K562 (cell line): ENCODE measurements at regions not wholly inside any gene's neighbourhood (a gene's known extent, or its start where the extent isn't known, plus 50 kb on each side); places are given as distances from the start of the nearest gene placed in this dataset.

Source experiments
- ATAC-seq: fragments of 200-7000 bp; cut with Tn5 transposase; 3 replicates; pipeline ENCODE4 v1.9.1; 2020; ENCODE audit warnings: moderate library complexity
- BruUV-seq: library from RNA; stranded (reverse); fragments of 400-500 nt; replicated peaks from 2 replicates; lab custom pipeline; 2021; lab: Mats Ljungman, UMichigan
- CTCF ChIA-PET: fragments of 300-600 bp; formaldehyde crosslinking; extraction: SDS; loops from one replicate; lab custom pipeline; 2021; ENCODE audit warnings: low intra/inter-chr PET ratio; lab: Yijun Ruan, JAX
- POLR2A ChIA-PET: fragments of 300-600, 350-650 bp; sonication (Branson Sonifier 250); formaldehyde crosslinking; extraction: SDS; loops from one replicate; lab custom pipeline; 2021; ENCODE audit warnings: antibody characterized with exemption, inconsistent platforms; lab: Yijun Ruan, JAX
- DNase-seq, 4 experiments: peaks; one replicate each; pipeline versions ENCODE4 v3.0.0 to v3.0.0-alpha.2; 2011 to 2018; ENCODE audit warnings: low spot score in 3 of 4, mixed read lengths in 3 of 4; ENCODE audit errors: extremely low read depth in 1 of 4
- FAIRE-seq: peaks from 2 replicates; lab custom pipeline; 2011; peaks lifted over from hg19 to GRCh38; lab: Jason Lieb, UNC
- H2AFZ ChIP-seq: 2 replicates; pipeline ENCODE4 v1.6.0; 2011; ENCODE audit warnings: low read depth, low read length, control low read depth, inconsistent platforms
- H3K27ac ChIP-seq: fragments of 200-600 bp; 3 replicates; pipeline ENCODE4 v1.8.0; 2011; ENCODE audit warnings: low read depth, mild to moderate bottlenecking, control low read depth, inconsistent platforms, low read length, moderate library complexity, mixed read lengths; ENCODE audit errors: extremely low read depth
- H3K27me3 ChIP-seq, 2 experiments: fragments of 300-600 bp in 1 of 2; 2 replicates in 1 of 2; 3 replicates in 1 of 2; pipeline versions ENCODE4 v1.6.0 to v1.8.0; 2011; ENCODE audit warnings: inconsistent platforms in 2 of 2, low read length in 2 of 2, mild to moderate bottlenecking in 1 of 2, mixed read lengths in 1 of 2, moderate library complexity in 1 of 2; ENCODE audit not compliant: control insufficient read depth in 2 of 2, insufficient read depth in 2 of 2
- H3K36me3 ChIP-seq: fragments of 300-600 bp; 3 replicates; pipeline ENCODE4 v1.8.0; 2011; ENCODE audit warnings: mild to moderate bottlenecking, low read length, inconsistent platforms; ENCODE audit not compliant: control insufficient read depth, insufficient read depth
- H3K4me1 ChIP-seq, 2 experiments: fragments of 200-600 bp in 1 of 2; replicated peaks in 1 of 2; 2 replicates in 1 of 2; 3 replicates in 1 of 2; pipeline versions ENCODE4 v1.5.1 to v1.8.0; 2011; ENCODE audit warnings: inconsistent platforms in 2 of 2, low read length in 2 of 2, mild to moderate bottlenecking in 1 of 2, mixed read lengths in 1 of 2, moderate library complexity in 1 of 2; ENCODE audit not compliant: control insufficient read depth in 2 of 2, insufficient read depth in 2 of 2
- H3K4me2 ChIP-seq: 2 replicates; pipeline ENCODE4 v1.6.1; 2011; ENCODE audit warnings: low read length, control low read depth, inconsistent platforms, mixed read lengths; ENCODE audit not compliant: insufficient read depth
- H3K4me3 ChIP-seq: fragments of 200-600 bp; sonication (generic), shearing (Covaris generic); 2 replicates; pipeline ENCODE4 v1.5.1; 2016; ENCODE audit warnings: control low read depth, inconsistent platforms
- H3K79me2 ChIP-seq: fragments of 200-600 bp; 3 replicates; pipeline ENCODE4 v1.8.0; 2011; ENCODE audit warnings: low read length, inconsistent platforms; ENCODE audit not compliant: control insufficient read depth, insufficient read depth
- H3K9ac ChIP-seq, 2 experiments: 2 replicates each; pipeline versions ENCODE4 v1.6.0 to v1.6.1; 2011; ENCODE audit warnings: low read depth in 2 of 2, low read length in 2 of 2, control low read depth in 1 of 2, inconsistent platforms in 1 of 2, mild to moderate bottlenecking in 1 of 2, mixed read lengths in 1 of 2; ENCODE audit not compliant: insufficient read depth in 1 of 2
- H3K9me1 ChIP-seq: one replicate; pipeline ENCODE4 v1.6.0; 2011; ENCODE audit warnings: inconsistent platforms, mild to moderate bottlenecking, low read length, moderate library complexity; ENCODE audit not compliant: control insufficient read depth, insufficient read depth
- H3K9me3 ChIP-seq: replicated peaks from 2 replicates; pipeline ENCODE4 v1.5.1; 2011; ENCODE audit warnings: low read depth, low read length, inconsistent platforms; ENCODE audit not compliant: control insufficient read depth, insufficient read depth
- H4K20me1 ChIP-seq: replicated peaks from 2 replicates; pipeline ENCODE4 v1.6.1; 2011; ENCODE audit warnings: low read length, inconsistent platforms, mixed read lengths; ENCODE audit not compliant: control insufficient read depth, insufficient read depth
- ETV1 ChIP-seq: fragments of 450-650 bp; conservative IDR thresholded peaks from 2 replicates; pipeline ENCODE4 v1.6.1; 2016; ENCODE audit warnings: missing genetic modification characterization, control low read depth, low read depth, missing compliant biosample characterization
- MBD2 ChIP-seq: sonication (generic); IDR thresholded peaks from 2 replicates; pipeline ENCODE4 v1.6.1; 2016; ENCODE audit warnings: low read depth, borderline replicate concordance
- SMAD4 ChIP-seq: fragments of 250-450 bp; sonication (Bioruptor Pico); conservative IDR thresholded peaks from 2 replicates; pipeline ENCODE4 v1.8.0; 2021; ENCODE audit warnings: inconsistent platforms, mild to moderate bottlenecking, moderate library complexity
- ZNF174 ChIP-seq: fragments of 250-450 bp; sonication (Bioruptor Pico); IDR thresholded peaks from 2 replicates; pipeline ENCODE4 v1.4.0; 2020; ENCODE audit warnings: mild to moderate bottlenecking
- ZNF184 ChIP-seq: sonication (generic); formaldehyde crosslinking; IDR thresholded peaks from 2 replicates; pipeline ENCODE4 v1.5.0; 2020; ENCODE audit warnings: missing genetic modification reagents
- ZNF75A ChIP-seq: fragments of 450-650 bp; formaldehyde crosslinking; IDR thresholded peaks from 2 replicates; pipeline ENCODE4 v1.4.0; 2020; ENCODE audit warnings: mild to moderate bottlenecking
- ZNF778 ChIP-seq: fragments of 450-650 bp; formaldehyde crosslinking; IDR thresholded peaks from 2 replicates; pipeline ENCODE4 v1.4.0; 2020; ENCODE audit warnings: mild to moderate bottlenecking, moderate library complexity
- whole genome bisulfite sequencing: fragments of 100-300 bp; shearing (Covaris generic); methylation state at CpG from one replicate; pipeline ENCODE4 v1.1.6; 2016; ENCODE audit warnings: low coverage, mixed read lengths; ENCODE audit not compliant: insufficient coverage; ENCODE audit errors: missing lambda C conversion rate; 5-methylcytosine and 5-hydroxymethylcytosine counted together
- in situ Hi-C: fragments of 300-500 bp; cut with MboI; formaldehyde crosslinking; loops from 4 replicates; pipeline ENCODE4 v1.15.0; 2018; ENCODE audit warnings: inconsistent platforms, mixed read lengths
- intact Hi-C: fragments of 100-400 bp; cut with micrococcal nuclease; formaldehyde crosslinking; loops from 2 replicates; pipeline ENCODE4 v1.14.2; 2022
- TF ChIP-seq, protein P1 (sequence below), 3 experiments: fragments of 200-800 bp in 1 of 3; fragments of 250-450 bp in 1 of 3; fragments of 450-650 bp in 1 of 3; sonication (Bioruptor Pico) in 1 of 3; sonication (Bioruptor generic) in 1 of 3; formaldehyde crosslinking in 1 of 3; IDR thresholded peaks; 2 replicates each; pipeline versions ENCODE4 v1.6.1 to v1.8.0; 2016 to 2022; ENCODE audit warnings: mild to moderate bottlenecking in 2 of 3, missing genetic modification characterization in 2 of 3, missing compliant biosample characterization in 1 of 3, moderate library complexity in 1 of 3
- TF ChIP-seq, protein P2 (sequence below): fragments of 250-450 bp; sonication (Bioruptor Pico); IDR thresholded peaks from 2 replicates; pipeline ENCODE4 v1.6.1; 2021; ENCODE audit warnings: mild to moderate bottlenecking
- TF ChIP-seq, protein P3 (sequence below): fragments of 250-450 bp; sonication (Bioruptor Pico); IDR thresholded peaks from 2 replicates; pipeline ENCODE4 v1.8.0; 2021; ENCODE audit warnings: borderline replicate concordance, mild to moderate bottlenecking, moderate library complexity; ENCODE audit not compliant: poor library complexity, severe bottlenecking

DNA sequence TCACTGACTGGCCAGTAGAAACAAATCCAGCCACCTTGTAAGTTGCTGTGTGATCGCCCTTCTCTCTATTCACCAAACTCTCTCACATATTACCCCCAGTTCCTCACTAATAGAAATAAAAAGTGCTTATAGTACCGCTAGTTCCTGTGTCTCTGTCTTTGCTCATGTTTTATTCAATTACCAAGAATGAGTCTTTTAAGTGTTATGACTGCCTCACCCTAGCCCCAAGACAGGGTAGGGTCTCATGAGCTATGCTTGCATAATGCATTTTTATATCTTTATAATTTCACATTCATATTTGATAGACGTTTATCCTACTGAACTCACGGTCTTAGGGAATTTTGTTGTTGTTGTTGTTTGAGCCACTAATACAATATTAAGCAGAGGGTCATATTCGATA is 109.6 kb upstream of the DOK6 start:
- H3K9me3 ChIP-seq = no peaks in the 10 kb centered on the region
- H3K79me2 ChIP-seq = no peaks in the 10 kb centered on the region
- WGBS = 0% methylated on average over 5 of the region's 5 CpGs
- H3K4me3 ChIP-seq = no peak overlapping the region
- FAIRE-seq (no peak), ATAC-seq (no peak), DNase-seq (no peak)
- no peak overlapping the region for H3K27ac ChIP-seq
- H3K9ac ChIP-seq = no peak overlapping the region
- no peaks in the 10 kb centered on the region for H3K9me1 ChIP-seq
- H3K27me3 ChIP-seq = no peaks in the 10 kb centered on the region
- no peak overlapping the region for H2AFZ ChIP-seq
- intact Hi-C loops (no loop called here), in situ Hi-C loops (no loop called here)
- no TSS peak for BruUV-seq
- TF ChIP-seq ZNF184 (CRISPR knock-in tag) = no peak
- no peak for TF ChIP-seq ETV1
- TF ChIP-seq, protein P1, sequence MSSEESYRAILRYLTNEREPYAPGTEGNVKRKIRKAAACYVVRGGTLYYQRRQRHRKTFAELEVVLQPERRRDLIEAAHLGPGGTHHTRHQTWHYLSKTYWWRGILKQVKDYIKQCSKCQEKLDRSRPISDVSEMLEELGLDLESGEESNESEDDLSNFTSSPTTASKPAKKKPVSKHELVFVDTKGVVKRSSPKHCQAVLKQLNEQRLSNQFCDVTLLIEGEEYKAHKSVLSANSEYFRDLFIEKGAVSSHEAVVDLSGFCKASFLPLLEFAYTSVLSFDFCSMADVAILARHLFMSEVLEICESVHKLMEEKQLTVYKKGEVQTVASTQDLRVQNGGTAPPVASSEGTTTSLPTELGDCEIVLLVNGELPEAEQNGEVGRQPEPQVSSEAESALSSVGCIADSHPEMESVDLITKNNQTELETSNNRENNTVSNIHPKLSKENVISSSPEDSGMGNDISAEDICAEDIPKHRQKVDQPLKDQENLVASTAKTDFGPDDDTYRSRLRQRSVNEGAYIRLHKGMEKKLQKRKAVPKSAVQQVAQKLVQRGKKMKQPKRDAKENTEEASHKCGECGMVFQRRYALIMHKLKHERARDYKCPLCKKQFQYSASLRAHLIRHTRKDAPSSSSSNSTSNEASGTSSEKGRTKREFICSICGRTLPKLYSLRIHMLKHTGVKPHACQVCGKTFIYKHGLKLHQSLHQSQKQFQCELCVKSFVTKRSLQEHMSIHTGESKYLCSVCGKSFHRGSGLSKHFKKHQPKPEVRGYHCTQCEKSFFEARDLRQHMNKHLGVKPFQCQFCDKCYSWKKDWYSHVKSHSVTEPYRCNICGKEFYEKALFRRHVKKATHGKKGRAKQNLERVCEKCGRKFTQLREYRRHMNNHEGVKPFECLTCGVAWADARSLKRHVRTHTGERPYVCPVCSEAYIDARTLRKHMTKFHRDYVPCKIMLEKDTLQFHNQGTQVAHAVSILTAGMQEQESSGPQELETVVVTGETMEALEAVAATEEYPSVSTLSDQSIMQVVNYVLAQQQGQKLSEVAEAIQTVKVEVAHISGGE (CRISPR knock-in tag; IDR thresholded peaks at IDR 0.05) = no peak
- no peak for TF ChIP-seq MBD2
- no peak for TF ChIP-seq SMAD4 (CRISPR knock-in tag)
- no peak for TF ChIP-seq ZNF75A (CRISPR knock-in tag)
- no peak for TF ChIP-seq ZNF778 (CRISPR knock-in tag)
- TF ChIP-seq, protein P2, sequence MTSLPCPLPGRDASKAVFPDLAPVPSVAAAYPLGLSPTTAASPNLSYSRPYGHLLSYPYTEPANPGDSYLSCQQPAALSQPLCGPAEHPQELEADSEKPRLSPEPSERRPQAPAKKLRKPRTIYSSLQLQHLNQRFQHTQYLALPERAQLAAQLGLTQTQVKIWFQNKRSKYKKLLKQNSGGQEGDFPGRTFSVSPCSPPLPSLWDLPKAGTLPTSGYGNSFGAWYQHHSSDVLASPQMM (CRISPR knock-in tag) = no peak
- TF ChIP-seq, protein P3, sequence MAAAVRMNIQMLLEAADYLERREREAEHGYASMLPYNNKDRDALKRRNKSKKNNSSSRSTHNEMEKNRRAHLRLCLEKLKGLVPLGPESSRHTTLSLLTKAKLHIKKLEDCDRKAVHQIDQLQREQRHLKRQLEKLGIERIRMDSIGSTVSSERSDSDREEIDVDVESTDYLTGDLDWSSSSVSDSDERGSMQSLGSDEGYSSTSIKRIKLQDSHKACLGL (CRISPR knock-in tag) = no peak
- no peak for TF ChIP-seq ZNF174 (CRISPR knock-in tag)
- H3K4me2 ChIP-seq = no peak overlapping the region
- H4K20me1 ChIP-seq = no peaks in the 10 kb centered on the region
- ChIA-PET CTCF (no interaction called here), POLR2A (no interaction called here)
- no peaks in the 10 kb centered on the region for H3K36me3 ChIP-seq
- no peaks in the 10 kb centered on the region for H3K4me1 ChIP-seq
